ENCODE measurements at regions not wholly inside any gene's neighbourhood (a gene's known extent, or its start where the extent isn't known, plus 50 kb on each side); places are given as distances from the start of the nearest gene placed in this dataset.

- no peak for TF ChIP-seq ZBTB40 (IDR thresholded peaks at IDR 0.05)
- TF ChIP-seq ZBTB40 (CRISPR knock-in tag; IDR thresholded peaks at IDR 0.05) = no peak
- TF ChIP-seq SNIP1 (IDR thresholded peaks at IDR 0.05; ENCODE audit: low read depth) = no peak
- TF ChIP-seq CREBBP (IDR thresholded peaks at IDR 0.05; ENCODE audit: low read depth, low read length) = no peak
- TF ChIP-seq ZNF445 (CRISPR knock-in tag; IDR thresholded peaks at IDR 0.05; ENCODE audit: low read depth) = no peak
- no peak for TF ChIP-seq BCOR (IDR thresholded peaks at IDR 0.05)
- TF ChIP-seq ILK (tag; IDR thresholded peaks at IDR 0.05; ENCODE audit: borderline replicate concordance, low read depth) = no peak
- TF ChIP-seq PHF20 (IDR thresholded peaks at IDR 0.05; ENCODE audit: partially characterized antibody) = no peak
- TF ChIP-seq IFI16 (CRISPR knock-in tag; IDR thresholded peaks at IDR 0.05) = no peak
- no peak for TF ChIP-seq XRCC5 (IDR thresholded peaks at IDR 0.05; ENCODE audit: low read depth, low read length)
These were observed 294.8 kb downstream of the RNF144B start (continued) for GRCh38 chr6:18681832-18682503.
